NCI-H2196 (cell line): ENCODE measurements at regions not wholly inside any gene's neighbourhood (a gene's known extent, or its start where the extent isn't known, plus 50 kb on each side); places are given as distances from the start of the nearest gene placed in this dataset.

Experiments
- DNase-seq: peaks from one replicate; lab custom pipeline; 2025; ENCODE audit not compliant: unreplicated experiment; lab: John Stamatoyannopoulos, UW

DNA sequence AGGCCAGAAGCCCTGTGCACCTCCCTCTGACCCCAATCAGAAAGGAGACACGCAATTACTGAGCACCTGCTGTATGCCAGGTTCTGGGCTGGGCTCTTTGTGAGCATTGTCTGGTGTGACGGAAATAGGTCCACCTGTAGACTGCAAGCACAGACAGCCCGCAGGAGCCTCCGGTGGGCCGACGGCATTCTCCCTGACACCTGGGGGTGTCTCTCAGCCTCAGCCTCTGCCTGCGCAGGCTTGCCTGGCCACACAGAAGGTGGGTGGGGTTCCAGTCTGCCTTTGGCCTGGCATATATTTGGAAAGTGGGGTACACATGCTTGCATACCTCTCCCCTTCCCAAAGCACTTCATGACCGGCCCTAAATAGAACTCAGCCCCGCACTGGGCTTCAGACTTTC, 129.3 kb downstream of the BUD13 start:
- no peak for DNase-seq

DNA sequence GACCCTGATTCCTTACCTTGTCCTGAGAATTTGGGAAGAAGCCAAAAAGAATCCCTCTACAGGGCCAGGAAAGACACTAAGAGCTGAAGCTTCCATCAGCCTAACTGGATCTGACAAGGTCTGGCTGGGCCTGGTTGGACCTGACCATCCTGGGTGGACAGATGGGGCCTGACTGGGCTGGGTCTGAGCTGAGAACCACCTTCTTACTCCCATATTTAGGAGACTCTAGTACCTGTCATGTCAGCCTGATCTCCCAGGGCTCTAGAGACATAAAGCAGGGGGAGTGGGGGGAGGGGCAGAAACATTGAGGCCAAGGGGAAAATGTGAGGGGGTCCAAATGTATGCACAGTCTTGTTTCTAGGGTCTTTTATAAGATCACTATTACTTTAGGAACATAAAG, 129.9 kb downstream of the BUD13 start:
- no peak for DNase-seq

DNA sequence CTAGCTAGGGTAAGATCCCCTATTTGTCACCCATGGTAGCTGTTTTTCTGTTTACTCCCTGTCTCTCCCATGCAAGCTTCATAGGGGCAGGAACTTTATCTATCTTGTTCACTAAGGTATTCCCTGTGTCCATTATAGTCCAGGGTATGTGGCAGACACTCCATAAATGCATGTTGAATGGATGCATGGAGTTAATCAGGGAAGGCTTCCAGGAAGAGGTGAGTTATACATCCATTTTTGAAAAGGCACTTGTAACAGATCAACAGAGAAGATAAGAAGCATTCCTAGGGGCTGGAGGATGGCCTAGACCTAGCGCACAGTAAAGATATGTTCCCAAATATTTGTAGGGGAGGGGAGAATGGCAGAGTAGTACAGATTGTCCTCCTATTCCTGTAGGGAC, 130.3 kb downstream of the BUD13 start:
- DNase-seq, result no peak

DNA sequence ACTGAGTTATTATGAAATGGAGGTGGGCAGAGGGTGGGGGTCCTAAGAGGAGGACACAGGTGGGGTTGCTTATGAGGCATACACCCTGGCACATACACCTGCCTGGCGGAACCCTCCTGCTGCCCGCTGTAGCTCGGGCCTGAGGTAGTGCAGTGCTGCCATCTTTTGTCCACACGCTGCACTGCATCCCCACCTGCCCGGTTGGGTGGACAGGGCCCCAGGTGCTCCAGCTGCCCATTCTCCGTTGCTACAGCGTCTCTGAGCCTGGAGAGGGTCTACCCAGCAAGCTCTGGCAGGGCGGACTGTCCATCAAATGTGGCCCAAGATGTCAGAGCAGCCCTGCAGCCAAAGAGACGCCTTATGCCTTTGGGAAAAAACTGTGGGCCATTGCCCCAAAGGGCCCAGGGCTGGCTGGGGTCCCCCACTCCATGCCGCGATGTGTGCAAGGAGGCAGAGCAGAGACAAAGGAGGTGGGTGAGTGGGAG, 131.2 kb downstream of the BUD13 start:
- DNase-seq, result peak; percentile 65

DNA sequence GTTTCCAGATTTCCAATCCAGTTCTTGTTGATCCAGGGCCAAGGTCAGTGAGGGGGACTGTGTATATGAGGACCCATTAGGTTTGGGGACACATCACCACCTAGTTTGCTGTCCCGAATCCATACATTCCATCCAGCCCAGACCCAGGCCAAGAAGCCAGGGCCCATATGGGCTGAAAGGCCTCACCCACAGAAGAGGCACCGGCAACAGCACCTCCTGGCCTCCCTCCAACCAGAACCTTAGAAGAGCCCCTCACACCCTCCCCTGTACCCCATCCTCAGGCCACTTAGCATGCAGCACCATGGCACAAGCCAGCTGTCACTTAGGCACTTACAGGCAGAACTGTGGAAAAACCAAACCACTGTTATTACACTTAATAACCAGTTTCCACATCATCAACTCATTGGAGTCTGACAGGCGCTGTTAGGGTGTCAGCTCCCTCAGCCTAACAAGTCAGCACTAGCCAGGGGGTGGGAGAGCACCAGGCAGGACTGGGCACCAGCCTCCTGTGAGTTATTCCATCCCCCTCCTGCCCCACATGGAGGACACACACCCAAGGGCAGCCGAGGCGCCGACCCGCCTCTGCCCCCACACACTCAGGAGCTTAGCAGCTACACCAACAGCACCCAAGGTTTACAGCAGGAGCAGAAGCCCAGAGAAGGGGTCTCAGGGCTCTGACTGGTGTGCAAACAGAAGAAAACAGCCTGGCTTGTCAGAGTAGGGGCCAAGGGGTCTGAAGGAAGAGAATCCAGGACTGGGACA, 132.0 kb downstream of the BUD13 start:
- no peak for DNase-seq

DNA sequence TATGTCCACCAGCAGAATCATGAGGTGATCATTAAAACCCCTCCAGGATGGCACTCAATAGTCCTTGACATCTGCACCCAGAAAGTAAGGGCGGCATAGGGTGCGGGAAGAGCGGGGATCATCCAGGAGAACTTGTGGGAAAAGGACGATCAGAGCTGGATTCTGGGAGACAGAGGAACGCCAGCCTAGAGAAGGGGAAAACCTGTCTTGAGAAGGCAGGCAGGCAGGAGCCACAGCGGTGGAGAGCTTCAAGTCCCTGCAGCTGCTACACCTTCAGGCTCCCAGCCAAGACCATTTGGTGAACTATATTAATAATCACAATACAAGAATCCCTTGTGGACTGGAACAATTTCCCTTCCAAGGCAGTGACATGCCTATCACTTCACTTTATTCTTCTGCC, 134.3 kb downstream of the BUD13 start:
- peak; percentile 19 for DNase-seq

DNA sequence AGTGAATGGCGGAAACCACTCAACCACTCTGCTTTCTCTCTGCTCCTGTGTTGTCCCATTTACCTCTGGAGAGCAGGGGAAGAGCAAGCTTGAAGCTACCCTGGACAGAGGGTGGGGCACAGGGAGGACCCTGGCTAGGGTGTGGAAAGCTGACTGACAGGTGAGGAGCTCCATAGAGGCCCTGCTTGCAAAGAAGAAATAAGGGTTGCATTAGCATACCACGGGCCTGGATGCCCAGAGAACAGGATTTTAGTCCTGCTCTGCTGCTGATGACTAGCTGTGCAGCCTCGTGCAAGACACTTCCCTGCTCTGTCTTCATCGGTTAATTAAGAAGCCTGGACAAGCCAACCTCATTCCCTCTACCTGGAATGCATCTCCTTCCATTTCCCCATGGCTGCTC, 135.0 kb downstream of the BUD13 start:
- DNase-seq, result no peak

DNA sequence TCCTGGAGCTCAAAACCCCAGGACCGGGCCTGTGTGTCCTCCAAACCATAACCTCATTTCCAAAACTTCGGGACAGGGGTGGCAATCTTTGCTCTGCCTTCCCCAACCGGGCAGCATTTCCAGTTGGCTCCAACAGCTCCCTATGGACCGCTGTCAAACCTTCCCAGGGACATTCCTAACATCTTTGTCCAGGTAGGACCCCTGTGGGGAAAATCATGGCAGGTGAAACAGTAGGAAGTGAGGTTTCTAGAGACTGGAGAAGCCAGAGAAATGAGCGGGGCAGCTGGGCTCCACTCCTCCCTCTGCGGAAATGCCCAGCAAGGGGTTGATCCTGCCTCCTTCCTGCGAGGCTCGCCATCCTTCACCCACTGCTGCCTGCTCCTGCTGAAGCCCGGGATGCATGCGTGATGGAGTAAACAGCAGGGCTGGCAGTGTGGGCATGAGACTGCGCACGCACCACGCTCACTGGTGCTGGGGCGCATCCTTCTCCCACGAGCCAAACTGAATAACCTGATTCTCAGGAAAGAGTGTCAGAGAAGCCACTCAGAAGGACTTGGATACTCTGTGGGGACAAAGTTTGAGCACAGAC, 136.4 kb downstream of the BUD13 start:
- DNase-seq, result no peak

DNA sequence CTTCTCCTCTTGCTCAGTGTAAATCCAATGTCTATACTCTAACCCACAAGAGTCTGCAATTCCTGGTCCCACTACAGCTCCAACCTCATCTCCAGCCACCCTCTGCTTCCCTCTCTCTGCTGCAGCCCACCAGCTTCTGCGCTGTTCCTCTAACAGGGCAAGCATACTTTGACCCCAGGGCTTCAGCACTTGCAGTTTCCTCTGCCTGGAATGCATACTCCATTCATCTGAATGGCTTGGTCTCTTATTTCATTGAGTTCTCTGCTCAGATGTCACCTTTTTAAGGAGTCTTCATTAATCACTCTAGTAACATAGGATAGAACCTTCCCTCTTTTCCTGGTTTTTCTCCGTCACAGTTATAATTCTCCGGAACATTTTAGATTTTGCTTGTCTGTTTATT, 141.6 kb downstream of the BUD13 start:
- no peak for DNase-seq

DNA sequence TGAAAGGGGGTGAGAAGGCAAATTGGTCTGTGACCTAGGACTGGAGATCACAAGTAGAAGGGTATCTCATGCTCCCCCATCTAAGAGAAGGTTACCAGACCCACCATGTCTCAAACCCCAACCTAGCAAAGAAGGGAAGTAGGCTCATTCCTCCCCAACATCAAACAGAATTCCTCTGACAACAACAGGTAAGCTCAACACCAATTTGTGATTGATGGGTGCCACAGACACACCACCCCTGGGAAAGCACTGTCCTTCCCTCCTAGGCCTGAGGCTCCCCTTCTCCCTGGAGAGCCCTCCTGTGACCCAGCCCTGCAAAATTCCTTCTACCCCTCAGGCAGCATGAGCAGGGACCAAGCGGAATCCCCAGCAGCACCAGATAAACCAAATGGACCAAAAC, 154.3 kb downstream of the BUD13 start:
- no peak for DNase-seq

DNA sequence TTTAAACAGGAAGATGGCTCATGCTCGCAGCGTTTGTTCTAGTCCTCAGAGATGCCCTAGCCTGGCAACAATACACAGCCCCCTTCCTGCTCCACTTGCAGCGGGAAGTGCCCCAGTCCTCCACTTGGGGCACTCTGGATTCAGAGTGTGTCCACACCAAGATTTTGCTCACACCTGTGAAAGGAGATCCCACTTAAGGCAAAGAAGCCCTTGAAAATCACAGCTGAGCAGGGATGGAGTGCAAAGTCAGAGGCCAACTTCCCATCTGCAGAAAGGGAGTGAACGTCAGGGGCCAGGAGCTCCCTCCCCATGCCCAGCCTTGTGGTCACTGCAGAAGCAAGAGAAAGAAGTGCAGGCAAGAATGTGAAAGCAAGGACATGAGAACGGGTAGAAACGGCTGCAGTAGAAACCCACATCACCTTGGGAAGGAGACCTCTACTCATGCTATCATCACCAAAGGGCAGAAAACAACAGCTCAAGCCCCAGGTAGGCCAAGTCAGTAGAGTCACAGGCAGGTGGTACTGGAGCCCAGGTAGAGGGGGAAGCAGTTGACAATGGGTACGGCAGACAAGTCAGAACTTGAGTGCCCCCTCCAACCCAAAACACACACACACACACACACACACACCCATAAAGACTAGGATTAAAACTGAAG, 157.4 kb downstream of the BUD13 start:
- DNase-seq, result no peak

DNA sequence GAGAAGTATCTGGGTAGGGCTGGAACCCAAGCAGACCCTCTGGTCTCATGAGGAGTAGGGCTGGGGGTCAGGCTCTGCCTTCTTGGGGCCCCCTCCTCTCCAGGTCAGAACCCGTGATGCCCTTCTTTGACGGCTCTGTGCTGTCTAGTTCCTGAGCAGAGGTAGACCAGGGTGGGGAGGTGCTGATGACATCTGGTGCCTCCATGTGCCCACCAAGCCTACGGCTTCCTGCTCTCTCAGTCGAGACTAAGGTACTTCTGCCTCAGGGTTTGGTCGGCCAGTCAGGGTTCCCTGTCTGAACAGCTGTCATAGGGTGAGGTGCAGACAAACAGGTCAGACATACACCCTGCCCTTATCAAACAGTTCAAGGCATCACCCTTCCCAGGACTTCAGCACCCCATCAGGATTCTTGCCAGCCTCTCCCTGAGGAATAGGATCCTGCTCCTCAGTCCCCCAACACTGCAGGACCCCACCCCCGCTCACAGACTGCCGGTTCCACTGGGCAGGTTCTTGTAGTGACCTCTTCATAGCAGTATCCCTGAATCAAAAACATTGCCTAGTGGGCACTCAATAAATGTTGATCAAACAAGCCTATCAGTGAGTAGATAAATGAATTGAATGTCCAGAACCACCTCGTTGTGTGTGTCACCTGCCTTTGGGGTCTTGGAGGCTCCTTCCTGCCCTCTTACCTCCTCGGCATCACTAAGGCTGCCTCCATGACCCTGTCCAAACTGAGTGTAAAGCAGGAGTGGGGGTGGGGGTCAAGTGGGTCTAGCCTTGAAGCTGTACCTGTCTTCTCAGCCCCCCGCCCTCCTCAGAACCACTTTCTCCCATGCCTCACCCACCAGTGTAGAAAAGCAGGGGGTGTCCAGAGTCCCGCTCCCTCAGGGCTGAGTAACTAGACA, 158.2 kb downstream of the BUD13 start:
- DNase-seq, result no peak

DNA sequence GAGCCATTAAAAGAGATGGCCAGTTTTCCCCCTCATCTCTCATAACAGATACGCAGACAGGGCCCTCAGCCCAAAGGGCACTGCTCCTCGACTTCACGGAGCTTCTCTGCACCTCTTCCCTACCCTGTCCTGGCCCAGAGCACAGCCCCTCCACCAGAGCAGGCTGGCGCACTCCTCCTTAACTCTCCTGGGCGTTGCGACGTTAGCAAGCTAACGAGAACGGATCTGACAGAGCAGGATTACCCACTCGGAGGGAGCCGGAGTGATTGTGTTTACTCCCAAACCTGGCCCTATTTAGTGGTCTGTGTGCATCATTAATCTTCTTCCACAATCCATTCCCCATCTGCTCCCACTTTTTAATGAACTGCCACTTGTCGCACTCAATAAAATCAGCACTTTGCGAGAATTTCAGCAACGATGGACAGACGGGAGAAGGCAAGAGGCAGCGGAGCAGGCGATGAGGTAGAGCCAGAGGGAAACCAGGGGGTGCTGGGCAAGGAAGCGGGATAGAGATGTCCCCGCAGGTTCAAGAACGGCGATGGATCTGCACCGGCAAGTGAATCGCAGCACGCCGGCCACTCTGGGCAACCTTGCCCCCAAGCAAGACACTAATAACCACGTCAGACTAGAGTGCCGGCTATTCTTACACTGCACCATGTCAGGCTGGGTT, 159.4 kb downstream of the BUD13 start:
- DNase-seq, result no peak

DNA sequence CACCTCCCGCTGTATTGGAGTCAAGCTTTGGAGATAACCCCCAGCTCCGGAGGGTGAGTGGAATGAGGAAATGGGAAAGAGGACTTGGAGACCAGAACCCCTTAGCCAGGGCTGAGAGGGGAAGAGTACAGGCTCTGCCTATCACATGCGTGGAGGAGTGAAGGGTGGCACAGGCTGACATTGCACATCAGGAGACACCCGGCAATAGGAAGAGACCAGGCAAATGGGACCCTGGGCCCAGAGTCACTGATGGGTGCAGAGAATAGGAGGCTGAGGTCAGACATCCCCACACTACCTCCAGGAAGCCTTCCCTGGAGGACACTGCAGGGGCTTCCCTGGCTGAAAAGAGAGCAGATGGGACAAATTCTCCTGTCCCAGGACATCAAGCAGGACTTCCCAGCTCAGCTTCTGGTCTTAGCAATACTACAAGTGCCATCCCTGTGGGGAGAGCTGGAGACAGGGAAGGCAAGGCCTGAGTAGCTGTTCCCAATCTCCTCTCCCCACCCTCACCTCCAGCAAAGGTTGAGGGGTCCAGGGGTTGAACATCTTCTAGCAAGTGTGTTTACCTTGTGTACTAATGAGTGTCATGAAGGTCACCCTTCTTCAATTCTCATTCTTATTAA, 160.7 kb downstream of the BUD13 start:
- no peak for DNase-seq

DNA sequence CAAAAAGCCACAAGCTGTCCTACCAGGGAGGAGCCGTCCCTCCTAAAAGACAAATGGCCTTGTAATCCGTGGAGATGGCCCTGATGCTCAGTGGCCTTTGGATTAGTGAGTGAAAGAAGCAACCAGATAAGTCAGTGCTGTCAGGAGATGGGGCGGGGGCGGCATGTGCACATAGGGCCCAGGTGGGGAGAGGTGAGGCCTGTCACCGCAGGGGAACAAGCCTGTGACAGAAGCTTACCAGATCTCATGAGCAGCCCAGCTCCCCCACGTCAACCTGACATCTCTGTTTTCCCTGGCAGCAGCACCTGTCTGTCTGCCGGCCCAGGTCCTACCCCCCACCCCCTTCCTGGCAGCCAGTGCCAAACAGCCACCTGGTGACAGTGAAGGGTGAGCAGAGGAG, 162.6 kb downstream of the BUD13 start:
- peak; percentile 54 for DNase-seq

DNA sequence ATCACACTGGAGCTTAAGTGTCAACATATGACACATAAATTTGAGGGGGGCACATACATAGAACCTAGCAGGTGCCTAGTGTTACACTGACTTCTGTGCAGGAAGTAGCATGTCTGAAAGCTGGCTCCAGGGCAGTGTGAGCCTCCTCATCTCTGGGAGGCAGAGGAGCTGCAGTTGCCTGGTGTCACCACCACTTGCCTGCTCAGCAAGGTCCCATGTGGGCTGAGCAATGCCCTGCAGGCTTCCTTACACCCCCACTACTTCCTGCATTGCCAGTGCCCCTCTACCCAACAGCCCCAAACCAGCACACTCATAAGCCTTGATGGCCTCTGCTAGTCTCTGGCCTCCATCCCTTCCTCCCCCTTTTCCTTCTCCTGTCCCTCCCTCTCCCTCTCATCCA, 165.8 kb downstream of the BUD13 start:
- no peak for DNase-seq

DNA sequence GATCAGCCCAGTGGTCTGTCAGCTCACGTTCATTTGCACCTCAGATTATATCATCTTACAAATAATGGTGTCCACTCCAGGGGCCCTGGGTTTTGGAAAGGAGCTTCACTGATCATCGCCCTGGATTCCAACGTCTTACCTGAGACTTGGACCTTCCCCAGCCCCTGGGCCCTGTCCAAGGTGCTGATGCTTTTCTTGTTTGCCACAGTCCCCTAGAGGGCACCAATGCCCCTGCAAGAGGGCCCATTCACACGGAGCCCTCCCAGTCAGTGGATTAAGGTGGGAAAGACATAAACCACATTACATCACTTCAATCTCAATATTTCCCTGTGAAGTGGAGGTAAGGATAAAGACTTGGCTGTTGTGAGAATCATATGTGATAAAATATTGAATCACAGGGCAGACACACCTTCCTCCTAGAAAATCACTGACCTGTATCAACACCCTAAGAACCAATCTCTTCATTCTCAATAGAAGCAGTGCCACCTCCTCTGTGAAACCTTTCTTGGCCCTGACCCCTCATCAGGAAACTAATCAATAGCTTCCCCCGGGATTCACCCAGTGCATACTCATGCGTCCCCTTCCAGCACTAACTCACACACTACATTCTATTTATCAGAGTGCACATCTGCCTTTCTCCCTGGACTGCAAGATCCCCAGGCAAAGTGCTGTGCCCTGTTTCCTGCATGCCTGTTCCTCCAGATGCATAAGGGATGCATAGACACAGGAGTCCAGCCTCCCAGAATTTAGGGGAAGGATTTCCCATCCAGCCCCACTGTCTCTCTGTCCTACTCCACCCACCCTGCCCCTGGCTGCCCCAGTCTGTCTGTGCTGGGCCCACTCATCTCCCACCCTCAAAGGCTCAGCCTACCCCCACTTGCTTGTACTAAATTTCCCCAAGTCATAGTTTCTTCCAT, 167.0 kb downstream of the BUD13 start:
- DNase-seq, result peak; percentile 15

DNA sequence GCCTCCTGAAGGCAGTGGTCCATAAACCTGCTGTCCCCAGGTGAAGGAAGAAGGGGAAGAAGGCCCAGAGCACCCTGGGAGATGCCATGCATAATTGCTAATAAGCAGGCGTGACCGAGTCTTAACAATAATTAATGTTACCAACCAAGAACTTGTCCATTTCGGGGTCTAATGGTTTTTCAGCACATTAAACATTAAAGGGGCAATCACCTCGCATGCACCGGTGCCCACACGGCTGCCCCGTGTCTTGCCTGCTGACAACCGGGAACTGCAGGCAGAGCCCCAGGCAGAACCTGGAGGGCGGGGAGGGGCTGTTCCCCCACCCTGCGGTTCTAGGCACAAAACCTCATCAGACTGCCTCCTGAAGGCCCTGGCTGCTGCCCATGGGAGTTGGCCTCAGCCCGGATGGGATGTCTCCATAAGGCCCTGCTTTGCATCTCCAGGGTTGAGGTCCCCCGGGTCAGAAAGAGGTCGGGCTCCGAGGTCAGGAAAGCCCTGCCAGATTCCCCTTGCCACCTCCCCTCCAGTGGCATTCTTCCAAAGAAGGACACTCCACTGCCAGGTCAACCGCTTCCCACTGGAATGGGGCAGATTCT, 169.0 kb downstream of the BUD13 start:
- no peak for DNase-seq

DNA sequence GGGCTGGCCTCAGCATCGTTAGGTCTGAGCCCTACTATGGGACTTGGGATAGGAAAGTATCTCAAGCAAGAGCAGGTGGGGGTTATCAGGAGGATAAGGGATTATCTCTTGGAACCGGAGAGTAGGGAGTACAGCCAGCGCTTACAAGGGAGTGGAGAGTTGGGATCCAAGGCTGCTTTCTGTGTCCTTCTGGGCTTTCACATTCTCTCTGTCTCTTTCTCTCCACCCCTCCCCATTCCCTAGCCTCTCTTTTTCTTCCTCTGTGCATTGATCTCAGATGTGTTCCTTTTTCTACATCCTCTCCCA, 170.2 kb downstream of the BUD13 start:
- DNase-seq, result no peak
